ENCODE measurements at regions not wholly inside any gene's neighbourhood (a gene's known extent, or its start where the extent isn't known, plus 50 kb on each side); places are given as distances from the start of the nearest gene placed in this dataset.

GRCh38 chr3:105988540-105989212 is 119.9 kb upstream of the CBLB start:
- no peaks in the 10 kb centered on the region for H4K20me1 ChIP-seq (ENCODE audit: insufficient read depth, poor library complexity, severe bottlenecking)
- no peak overlapping the region for H3K4me2 ChIP-seq
- H3K9me3 ChIP-seq (ENCODE audit: low read depth): peaks cover 5% of the 10 kb centered on the region
- no peak overlapping the region for H2AFZ ChIP-seq
- no peaks in the 10 kb centered on the region for H3K9me2 ChIP-seq (replicated peaks; ENCODE audit: insufficient read depth)
- H3K27ac ChIP-seq: no peak overlapping the region
- no peaks in the 10 kb centered on the region for H3K79me2 ChIP-seq
- H3K4me1 ChIP-seq (ENCODE audit: insufficient read depth): no peaks in the 10 kb centered on the region
- 83% methylated on average over 3 of the region's 3 CpGs for WGBS (ENCODE audit: low lambda C conversion rate, missing lambda C conversion rate)
- no peaks in the 10 kb centered on the region for H3K36me3 ChIP-seq (replicated peaks; ENCODE audit: insufficient read depth, low read depth)
- TF ChIP-seq CTCF (IDR thresholded peaks at IDR 0.05; ENCODE audit: poor library complexity) (no peak), EZH2phosphoT487 (IDR thresholded peaks at IDR 0.05; ENCODE audit: low read depth, severe bottlenecking, unreplicated experiment) (no peak), EZH2 (IDR thresholded peaks at IDR 0.05; ENCODE audit: borderline replicate concordance) (no peak)
- no peak overlapping the region for H3K4me3 ChIP-seq
- no peak for DNase-seq (ENCODE audit: low spot score)
- no peaks in the 10 kb centered on the region for H3K27me3 ChIP-seq

- H3K9me3 ChIP-seq (ENCODE audit: low read depth): no peaks in the 10 kb centered on the region
- 89% methylated on average over 4 of the region's 4 CpGs for WGBS (ENCODE audit: low lambda C conversion rate, missing lambda C conversion rate)
- no peaks in the 10 kb centered on the region for H3K79me2 ChIP-seq
- no peaks in the 10 kb centered on the region for H3K36me3 ChIP-seq (replicated peaks; ENCODE audit: insufficient read depth, low read depth)
- peak overlapping the region; percentile 86 for H3K27ac ChIP-seq
- no peak overlapping the region for H2AFZ ChIP-seq
- no peaks in the 10 kb centered on the region for H3K9me2 ChIP-seq (replicated peaks; ENCODE audit: insufficient read depth)
- no peak overlapping the region for H3K4me3 ChIP-seq
- no peaks in the 10 kb centered on the region for H4K20me1 ChIP-seq (ENCODE audit: insufficient read depth, poor library complexity, severe bottlenecking)
- no peak for DNase-seq (ENCODE audit: low spot score)
- H3K4me1 ChIP-seq (ENCODE audit: insufficient read depth): no peaks in the 10 kb centered on the region
- no peaks in the 10 kb centered on the region for H3K27me3 ChIP-seq
- H3K4me2 ChIP-seq: no peak overlapping the region
- TF ChIP-seq CTCF (IDR thresholded peaks at IDR 0.05; ENCODE audit: poor library complexity) (no peak), EZH2phosphoT487 (IDR thresholded peaks at IDR 0.05; ENCODE audit: low read depth, severe bottlenecking, unreplicated experiment) (no peak), EZH2 (IDR thresholded peaks at IDR 0.05; ENCODE audit: borderline replicate concordance) (no peak)
These were observed 128.0 kb upstream of the CBLB start for GRCh38 chr3:105996781-105997180.

GRCh38 chr3:105997466-105997799 is 128.6 kb upstream of the CBLB start:
- H4K20me1 ChIP-seq (ENCODE audit: insufficient read depth, poor library complexity, severe bottlenecking): no peaks in the 10 kb centered on the region
- 50% methylated on average over 1 of the region's 1 CpG for WGBS (ENCODE audit: low lambda C conversion rate, missing lambda C conversion rate)
- H3K9me2 ChIP-seq (replicated peaks; ENCODE audit: insufficient read depth): no peaks in the 10 kb centered on the region
- H3K4me2 ChIP-seq: no peak overlapping the region
- peak overlapping the region; percentile 86 for H3K27ac ChIP-seq
- no peaks in the 10 kb centered on the region for H3K36me3 ChIP-seq (replicated peaks; ENCODE audit: insufficient read depth, low read depth)
- H3K4me1 ChIP-seq (ENCODE audit: insufficient read depth): no peaks in the 10 kb centered on the region
- H3K79me2 ChIP-seq: no peaks in the 10 kb centered on the region
- no peaks in the 10 kb centered on the region for H3K9me3 ChIP-seq (ENCODE audit: low read depth)
- TF ChIP-seq EZH2phosphoT487 (IDR thresholded peaks at IDR 0.05; ENCODE audit: low read depth, severe bottlenecking, unreplicated experiment) (no peak), CTCF (IDR thresholded peaks at IDR 0.05; ENCODE audit: poor library complexity) (no peak), EZH2 (IDR thresholded peaks at IDR 0.05; ENCODE audit: borderline replicate concordance) (no peak)
- no peak for DNase-seq (ENCODE audit: low spot score)
- no peak overlapping the region for H3K4me3 ChIP-seq
- no peak overlapping the region for H2AFZ ChIP-seq
- H3K27me3 ChIP-seq: no peaks in the 10 kb centered on the region
